SK-N-SH (cell line): ENCODE measurements at regions not wholly inside any gene's neighbourhood (a gene's known extent, or its start where the extent isn't known, plus 50 kb on each side); places are given as distances from the start of the nearest gene placed in this dataset.

Experiments
- CTCF ChIA-PET: fragments of 300-600, 350-600 bp; formaldehyde crosslinking; extraction: SDS; loops from one replicate; lab custom pipeline; 2021; lab: Yijun Ruan, JAX
- POLR2A ChIA-PET: fragments of 350-600 bp; sonication (Branson Sonifier 250); formaldehyde crosslinking; extraction: SDS; loops from one replicate; lab custom pipeline; 2020; ENCODE audit warnings: antibody characterized with exemption, inconsistent platforms; lab: Yijun Ruan, JAX
- DNase-seq: peaks from one replicate; pipeline ENCODE4 v3.0.0; 2012
- H2AFZ ChIP-seq: fragments of 200-600 bp; sonication (generic); 2 replicates; pipeline ENCODE4 v1.8.1; 2016; ENCODE audit warnings: antibody characterized with exemption, mild to moderate bottlenecking, low read depth
- H3F3A ChIP-seq: fragments of 200-600 bp; sonication (generic); replicated peaks from 2 replicates; pipeline ENCODE3; 2016; ENCODE audit warnings: antibody characterized with exemption, mild to moderate bottlenecking; ENCODE audit not compliant: insufficient read depth
- H3K27ac ChIP-seq, 2 experiments: fragments of 200-500 bp in 1 of 2; fragments of 200-600 bp in 1 of 2; sonication (Bioruptor generic) in 1 of 2; sonication (generic), shearing (Covaris generic) in 1 of 2; 2 replicates each; pipeline versions ENCODE4 v1.5.1 to v1.6.1; 2014 to 2016; ENCODE audit warnings: low read depth in 2 of 2, inconsistent platforms in 1 of 2, low read length in 1 of 2, mild to moderate bottlenecking in 1 of 2, mixed read lengths in 1 of 2
- H3K27me3 ChIP-seq: fragments of 200-600 bp; sonication (generic), shearing (Covaris generic); 2 replicates; pipeline ENCODE4 v1.6.1; 2016; ENCODE audit warnings: mixed run types; ENCODE audit not compliant: insufficient read depth
- H3K36me3 ChIP-seq, 2 experiments: fragments of 200-500 bp in 1 of 2; fragments of 200-600 bp in 1 of 2; sonication (Bioruptor generic) in 1 of 2; sonication (generic) in 1 of 2; replicated peaks in 1 of 2; 2 replicates each; pipeline versions ENCODE3 to v1.5.1; 2014 to 2016; ENCODE audit warnings: low read length in 1 of 2, mild to moderate bottlenecking in 1 of 2; ENCODE audit not compliant: insufficient read depth in 2 of 2, control insufficient read depth in 1 of 2
- H3K4me1 ChIP-seq, 2 experiments: fragments of 200-500 bp in 1 of 2; fragments of 200-600 bp in 1 of 2; sonication (Bioruptor generic) in 1 of 2; sonication (generic), shearing (Covaris generic) in 1 of 2; 2 replicates each; pipeline versions ENCODE4 v1.5.1 to v1.6.1; 2014 to 2016; ENCODE audit warnings: low read depth in 1 of 2, low read length in 1 of 2, mixed run types in 1 of 2; ENCODE audit not compliant: insufficient read depth in 2 of 2, control insufficient read depth in 1 of 2
- H3K4me2 ChIP-seq: fragments of 200-600 bp; sonication (generic), shearing (Covaris generic); 2 replicates; pipeline ENCODE4 v1.6.1; 2017; ENCODE audit warnings: mixed run types
- H3K4me3 ChIP-seq, 2 experiments: fragments of 200-500 bp in 1 of 2; fragments of 200-600 bp in 1 of 2; sonication (Bioruptor generic) in 1 of 2; sonication (generic), shearing (Covaris generic) in 1 of 2; 2 replicates each; pipeline versions ENCODE4 v1.5.1 to v1.8.1; 2014 to 2016; ENCODE audit warnings: low read depth in 2 of 2, inconsistent platforms in 1 of 2, low read length in 1 of 2, mild to moderate bottlenecking in 1 of 2, mixed read lengths in 1 of 2, moderate library complexity in 1 of 2
- H3K79me2 ChIP-seq: fragments of 200-600 bp; sonication (generic); 2 replicates; pipeline ENCODE4 v1.8.1; 2017; ENCODE audit warnings: mild to moderate bottlenecking; ENCODE audit not compliant: insufficient read depth
- H3K9ac ChIP-seq: fragments of 200-600 bp; sonication (generic); 2 replicates; pipeline ENCODE4 v1.6.1; 2017; ENCODE audit warnings: mixed run types
- H3K9me2 ChIP-seq: fragments of 200-600 bp; sonication (generic); 2 replicates; pipeline ENCODE4 v1.6.1; 2017; ENCODE audit warnings: mixed run types
- H3K9me3 ChIP-seq: fragments of 200-600 bp; sonication (generic); 2 replicates; pipeline ENCODE4 v1.6.1; 2017; ENCODE audit warnings: mixed run types, mild to moderate bottlenecking, moderate library complexity
- H4K20me1 ChIP-seq: fragments of 200-600 bp; sonication (generic); 2 replicates; pipeline ENCODE4 v1.6.1; 2017; ENCODE audit warnings: mild to moderate bottlenecking, mixed run types; ENCODE audit not compliant: insufficient read depth
- CHD2 ChIP-seq: fragments of 150-350 bp; IDR thresholded peaks from 2 replicates; pipeline ENCODE4 v1.6.1; 2018; ENCODE audit warnings: low read length; ENCODE audit not compliant: partially characterized antibody
- ELF1 ChIP-seq: IDR thresholded peaks from 2 replicates; pipeline ENCODE4 v1.4.0; 2012
- FOXM1 ChIP-seq: IDR thresholded peaks from 2 replicates; pipeline ENCODE4 v1.4.0; 2012; ENCODE audit warnings: low read depth, mild to moderate bottlenecking
- GABPA ChIP-seq: IDR thresholded peaks from 2 replicates; pipeline ENCODE4 v1.4.0; 2012; ENCODE audit warnings: low read depth, mild to moderate bottlenecking
- GATA2 ChIP-seq: sonication (generic); formaldehyde crosslinking; IDR thresholded peaks from 2 replicates; pipeline ENCODE4 v1.5.0; 2020; ENCODE audit warnings: mild to moderate bottlenecking, missing genetic modification reagents
- MXI1 ChIP-seq: IDR thresholded peaks from 2 replicates; pipeline ENCODE4 v1.6.1; 2012; ENCODE audit warnings: mild to moderate bottlenecking, low read depth, low read length, improper control_type of control experiment
- NFIC ChIP-seq: IDR thresholded peaks from 2 replicates; pipeline ENCODE4 v1.4.0; 2012; ENCODE audit warnings: borderline replicate concordance
- NRF1 ChIP-seq: IDR thresholded peaks from 2 replicates; pipeline ENCODE4 v1.6.1; 2012; ENCODE audit warnings: low read depth, mild to moderate bottlenecking, low read length
- POLR2AphosphoS5 ChIP-seq: IDR thresholded peaks from 2 replicates; pipeline ENCODE4 v1.6.1; 2012; ENCODE audit warnings: low read depth, low read length
- SMC3 ChIP-seq: IDR thresholded peaks from 2 replicates; pipeline ENCODE4 v1.6.1; 2012; ENCODE audit warnings: low read depth, low read length, improper control_type of control experiment
- TCF12 ChIP-seq: IDR thresholded peaks from 2 replicates; pipeline ENCODE4 v1.4.0; 2012
- TEAD4 ChIP-seq: IDR thresholded peaks from 2 replicates; pipeline ENCODE4 v1.4.0; 2012; ENCODE audit warnings: mild to moderate bottlenecking, borderline replicate concordance; ENCODE audit not compliant: insufficient read depth
- YY1 ChIP-seq: IDR thresholded peaks from 2 replicates; pipeline ENCODE4 v1.4.0; 2012; ENCODE audit warnings: low read depth, mild to moderate bottlenecking
- ZBTB33 ChIP-seq: IDR thresholded peaks from 2 replicates; pipeline ENCODE4 v1.4.0; 2012; ENCODE audit warnings: low read depth, borderline replicate concordance
- WGBS: methylation state at CpG from one replicate; pipeline ENCODE4 v1.1.6; 2017; ENCODE audit warnings: low lambda C conversion rate; 5-methylcytosine and 5-hydroxymethylcytosine counted together
- TF ChIP-seq, protein P1 (sequence below): fragments of 150-350 bp; IDR thresholded peaks from 2 replicates; pipeline ENCODE4 v1.6.1; 2016; ENCODE audit warnings: mild to moderate bottlenecking, low read depth, low read length
- TF ChIP-seq, protein P2 (sequence below): IDR thresholded peaks from 2 replicates; pipeline ENCODE4 v1.6.1; 2012; ENCODE audit warnings: mild to moderate bottlenecking, low read depth, low read length, moderate library complexity
- TF ChIP-seq, protein P3 (sequence below): IDR thresholded peaks from 2 replicates; pipeline ENCODE4 v1.4.0; 2012; ENCODE audit warnings: low read depth

DNA sequence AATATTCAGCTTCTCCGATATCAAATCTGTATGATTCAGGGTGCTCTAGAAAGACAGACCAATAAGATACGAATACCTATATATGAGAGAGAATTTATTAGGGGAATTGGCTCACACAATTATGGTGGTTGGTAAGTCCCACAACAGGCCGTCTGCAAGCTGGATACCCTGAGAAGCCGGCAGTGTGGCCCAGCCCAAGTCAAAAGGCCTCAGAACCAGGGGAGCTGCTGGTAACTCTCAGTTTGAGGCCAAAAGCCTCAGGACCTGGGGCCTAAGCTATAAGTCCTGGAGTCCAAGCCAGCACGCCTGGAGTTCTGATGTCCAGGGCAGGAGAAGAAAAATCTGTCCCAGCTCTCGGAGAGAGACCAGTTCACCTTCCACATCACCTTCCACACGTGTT lies 318.7 kb downstream of the BRD1 start:
- Histone ChIP-seq H3K79me2 (no peaks in the 10 kb centered on the region), H4K20me1 (no peaks in the 10 kb centered on the region), H3K27ac (no peak overlapping the region), H3K27me3 (no peaks in the 10 kb centered on the region), H3K4me1 (no peaks in the 10 kb centered on the region), H3K4me2 (no peak overlapping the region), H3K9me2 (no peaks in the 10 kb centered on the region), H3F3A (no peaks in the 10 kb centered on the region), H2AFZ (no peak overlapping the region), H3K9ac (no peak overlapping the region), H3K36me3 (no peaks in the 10 kb centered on the region), H3K4me3 (no peak overlapping the region), H3K9me3 (no peaks in the 10 kb centered on the region; the same call in 1 of the 2 replicates)
- DNase-seq, result no peak
- POLR2A ChIA-PET, result no interaction called here
- CTCF ChIA-PET, result interaction anchor here (1.1 kb wide), 1 partner anchor 96 kb away, joined by 3 read pairs; no protein-coding TSS in a partner anchor
- no peak for TF ChIP-seq MXI1
- no peak for TF ChIP-seq NFIC
- TF ChIP-seq GABPA, result no peak
- TF ChIP-seq TEAD4, result no peak
- TF ChIP-seq, protein P1, sequence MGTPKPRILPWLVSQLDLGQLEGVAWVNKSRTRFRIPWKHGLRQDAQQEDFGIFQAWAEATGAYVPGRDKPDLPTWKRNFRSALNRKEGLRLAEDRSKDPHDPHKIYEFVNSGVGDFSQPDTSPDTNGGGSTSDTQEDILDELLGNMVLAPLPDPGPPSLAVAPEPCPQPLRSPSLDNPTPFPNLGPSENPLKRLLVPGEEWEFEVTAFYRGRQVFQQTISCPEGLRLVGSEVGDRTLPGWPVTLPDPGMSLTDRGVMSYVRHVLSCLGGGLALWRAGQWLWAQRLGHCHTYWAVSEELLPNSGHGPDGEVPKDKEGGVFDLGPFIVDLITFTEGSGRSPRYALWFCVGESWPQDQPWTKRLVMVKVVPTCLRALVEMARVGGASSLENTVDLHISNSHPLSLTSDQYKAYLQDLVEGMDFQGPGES, result no peak
- TF ChIP-seq, protein P2, sequence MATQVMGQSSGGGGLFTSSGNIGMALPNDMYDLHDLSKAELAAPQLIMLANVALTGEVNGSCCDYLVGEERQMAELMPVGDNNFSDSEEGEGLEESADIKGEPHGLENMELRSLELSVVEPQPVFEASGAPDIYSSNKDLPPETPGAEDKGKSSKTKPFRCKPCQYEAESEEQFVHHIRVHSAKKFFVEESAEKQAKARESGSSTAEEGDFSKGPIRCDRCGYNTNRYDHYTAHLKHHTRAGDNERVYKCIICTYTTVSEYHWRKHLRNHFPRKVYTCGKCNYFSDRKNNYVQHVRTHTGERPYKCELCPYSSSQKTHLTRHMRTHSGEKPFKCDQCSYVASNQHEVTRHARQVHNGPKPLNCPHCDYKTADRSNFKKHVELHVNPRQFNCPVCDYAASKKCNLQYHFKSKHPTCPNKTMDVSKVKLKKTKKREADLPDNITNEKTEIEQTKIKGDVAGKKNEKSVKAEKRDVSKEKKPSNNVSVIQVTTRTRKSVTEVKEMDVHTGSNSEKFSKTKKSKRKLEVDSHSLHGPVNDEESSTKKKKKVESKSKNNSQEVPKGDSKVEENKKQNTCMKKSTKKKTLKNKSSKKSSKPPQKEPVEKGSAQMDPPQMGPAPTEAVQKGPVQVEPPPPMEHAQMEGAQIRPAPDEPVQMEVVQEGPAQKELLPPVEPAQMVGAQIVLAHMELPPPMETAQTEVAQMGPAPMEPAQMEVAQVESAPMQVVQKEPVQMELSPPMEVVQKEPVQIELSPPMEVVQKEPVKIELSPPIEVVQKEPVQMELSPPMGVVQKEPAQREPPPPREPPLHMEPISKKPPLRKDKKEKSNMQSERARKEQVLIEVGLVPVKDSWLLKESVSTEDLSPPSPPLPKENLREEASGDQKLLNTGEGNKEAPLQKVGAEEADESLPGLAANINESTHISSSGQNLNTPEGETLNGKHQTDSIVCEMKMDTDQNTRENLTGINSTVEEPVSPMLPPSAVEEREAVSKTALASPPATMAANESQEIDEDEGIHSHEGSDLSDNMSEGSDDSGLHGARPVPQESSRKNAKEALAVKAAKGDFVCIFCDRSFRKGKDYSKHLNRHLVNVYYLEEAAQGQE, result no peak
- TF ChIP-seq, protein P3, sequence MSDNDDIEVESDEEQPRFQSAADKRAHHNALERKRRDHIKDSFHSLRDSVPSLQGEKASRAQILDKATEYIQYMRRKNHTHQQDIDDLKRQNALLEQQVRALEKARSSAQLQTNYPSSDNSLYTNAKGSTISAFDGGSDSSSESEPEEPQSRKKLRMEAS, result no peak
- no peak for TF ChIP-seq CHD2
- TF ChIP-seq GATA2, result no peak
- no peak for TF ChIP-seq YY1
- TF ChIP-seq SMC3, result no peak
- no peak for TF ChIP-seq POLR2AphosphoS5
- no peak for TF ChIP-seq TCF12
- TF ChIP-seq ELF1, result no peak
- no peak for TF ChIP-seq NRF1
- no peak for TF ChIP-seq FOXM1
- TF ChIP-seq ZBTB33, result no peak
- 29% methylated on average over 5 of the region's 7 CpGs for WGBS
